Endodermal cell (in vitro differentiated cells): ENCODE measurements at regions not wholly inside any gene's neighbourhood (a gene's known extent, or its start where the extent isn't known, plus 50 kb on each side); places are given as distances from the start of the nearest gene placed in this dataset.

Source experiments
- DNase-seq: peaks from one replicate; pipeline ENCODE4 v3.0.0-alpha.2; 2017
- H3K27ac ChIP-seq: 2 replicates; pipeline ENCODE4 v1.5.1; 2013; ENCODE audit warnings: mild to moderate bottlenecking, low read depth, low read length, moderate library complexity
- H3K27me3 ChIP-seq: 2 replicates; pipeline ENCODE4 v1.6.1; 2013; ENCODE audit warnings: mild to moderate bottlenecking, low read length, moderate library complexity; ENCODE audit not compliant: insufficient read depth, control insufficient read depth, poor library complexity, severe bottlenecking
- H3K36me3 ChIP-seq: 2 replicates; pipeline ENCODE4 v1.7.0; 2013; ENCODE audit warnings: mild to moderate bottlenecking, low read length, moderate library complexity; ENCODE audit not compliant: control insufficient read depth, insufficient read depth
- H3K4me1 ChIP-seq: one replicate; pipeline ENCODE4 v1.7.0; 2013; ENCODE audit warnings: low read length; ENCODE audit not compliant: control insufficient read depth, insufficient read depth
- H3K4me3 ChIP-seq: 2 replicates; pipeline ENCODE4 v1.5.1; 2013; ENCODE audit warnings: mild to moderate bottlenecking, low read length, moderate library complexity
- H3K9ac ChIP-seq: 2 replicates; pipeline ENCODE4 v1.6.1; 2013; ENCODE audit warnings: mild to moderate bottlenecking, low read length, moderate library complexity; ENCODE audit not compliant: poor library complexity, severe bottlenecking; ENCODE audit errors: extremely low read depth
- H3K9me3 ChIP-seq: 2 replicates; pipeline ENCODE4 v1.6.1; 2013; ENCODE audit warnings: mild to moderate bottlenecking, low read length, moderate library complexity; ENCODE audit not compliant: control insufficient read depth
- H3K27ac Mint-ChIP-seq: 2 replicates; pipeline ENCODE4 v1.8.0; 2020; ENCODE audit warnings: mixed read lengths
- H3K27me3 Mint-ChIP-seq: 2 replicates; pipeline ENCODE4 v1.8.0; 2021; ENCODE audit warnings: mild to moderate bottlenecking, mixed read lengths; ENCODE audit not compliant: insufficient read depth
- H3K36me3 Mint-ChIP-seq: 2 replicates; pipeline ENCODE4 v1.8.0; 2020; ENCODE audit warnings: low read depth, mixed read lengths
- H3K4me1 Mint-ChIP-seq: 2 replicates; pipeline ENCODE4 v1.8.0; 2020; ENCODE audit warnings: mixed read lengths
- H3K4me3 Mint-ChIP-seq: 2 replicates; pipeline ENCODE4 v1.8.0; 2020; ENCODE audit warnings: mild to moderate bottlenecking, moderate library complexity, mixed read lengths
- H3K9me3 Mint-ChIP-seq: 2 replicates; pipeline ENCODE4 v1.8.0; 2020; ENCODE audit warnings: mild to moderate bottlenecking, mixed read lengths
- CTCF ChIP-seq: fragments of 200-600 bp; sonication (generic); conservative IDR thresholded peaks from 2 replicates; pipeline ENCODE4 v1.5.0; 2021; ENCODE audit warnings: antibody characterized with exemption, mild to moderate bottlenecking
- WGBS, 2 experiments: methylation state at CpG; one replicate each; pipeline versions ENCODE4 v1.1.5 to v1.1.7; 2013; ENCODE audit warnings: missing lambda C conversion rate in 2 of 2, mixed read lengths in 1 of 2; ENCODE audit not compliant: insufficient coverage in 1 of 2, insufficient read length in 1 of 2; 5-methylcytosine and 5-hydroxymethylcytosine counted together

- H3K27ac ChIP-seq: no peak overlapping the region
- Mint-ChIP-seq H3K27ac (no peak overlapping the region), H3K36me3 (no peaks in the 10 kb centered on the region), H3K27me3 (peaks cover 6% of the 10 kb centered on the region), H3K4me3 (no peak overlapping the region), H3K9me3 (peaks cover 6% of the 10 kb centered on the region), H3K4me1 (no peaks in the 10 kb centered on the region)
- WGBS, 2 experiments: 94 to 96% methylated on average over 4 to 5 of the region's 5 CpGs
- no peak overlapping the region for H3K9ac ChIP-seq
- no peak for TF ChIP-seq CTCF
- no peaks in the 10 kb centered on the region for H3K4me1 ChIP-seq
- H3K36me3 ChIP-seq: no peaks in the 10 kb centered on the region
- H3K4me3 ChIP-seq: no peak overlapping the region
- no peak for DNase-seq
- peaks cover 3% of the 10 kb centered on the region for H3K27me3 ChIP-seq
- no peaks in the 10 kb centered on the region for H3K9me3 ChIP-seq
These were observed 361.7 kb downstream of the PRDM2 start for GRCh38 chr1:14061722-14062121.

- Histone ChIP-seq H3K27ac (no peak overlapping the region), H3K36me3 (no peaks in the 10 kb centered on the region), H3K9me3 (no peaks in the 10 kb centered on the region), H3K9ac (no peak overlapping the region), H3K4me3 (no peak overlapping the region), H3K27me3 (peaks cover 3% of the 10 kb centered on the region), H3K4me1 (no peaks in the 10 kb centered on the region)
- no peak overlapping the region for H3K4me3 Mint-ChIP-seq
- no peak overlapping the region for H3K27ac Mint-ChIP-seq
- no peaks in the 10 kb centered on the region for H3K36me3 Mint-ChIP-seq
- peaks cover 6% of the 10 kb centered on the region for H3K27me3 Mint-ChIP-seq
- H3K4me1 Mint-ChIP-seq: peaks cover 3% of the 10 kb centered on the region
- no peak for DNase-seq
- TF ChIP-seq CTCF: no peak
- peaks cover 6% of the 10 kb centered on the region for H3K9me3 Mint-ChIP-seq
- WGBS, 2 experiments: 88 to 91% methylated on average over 2 to 4 of the region's 4 CpGs
These were observed 362.7 kb downstream of the PRDM2 start for GRCh38 chr1:14062669-14063068.

GRCh38 chr1:14064649-14065442 is 364.9 kb downstream of the PRDM2 start:
- H3K4me3 ChIP-seq: no peak overlapping the region
- no peak overlapping the region for H3K27ac ChIP-seq
- H3K36me3 ChIP-seq: no peaks in the 10 kb centered on the region
- peaks cover 3% of the 10 kb centered on the region for H3K27me3 ChIP-seq
- Mint-ChIP-seq H3K4me3 (no peak overlapping the region), H3K27ac (no peak overlapping the region), H3K9me3 (no peaks in the 10 kb centered on the region), H3K36me3 (no peaks in the 10 kb centered on the region), H3K4me1 (peaks cover 6% of the 10 kb centered on the region), H3K27me3 (peaks cover 3% of the 10 kb centered on the region)
- no peak for DNase-seq
- TF ChIP-seq CTCF: no peak
- no peaks in the 10 kb centered on the region for H3K4me1 ChIP-seq
- WGBS, 2 experiments: 89 to 90% methylated on average over 8 to 14 of the region's 14 CpGs
- no peaks in the 10 kb centered on the region for H3K9me3 ChIP-seq
- no peak overlapping the region for H3K9ac ChIP-seq
